WTC11 (cell line): ENCODE measurements at regions not wholly inside any gene's neighbourhood (a gene's known extent, or its start where the extent isn't known, plus 50 kb on each side); places are given as distances from the start of the nearest gene placed in this dataset.

Experiments
- CTCF ChIP-seq: fragments of 200-600 bp; IDR thresholded peaks from 2 replicates; pipeline ENCODE4 v1.8.0; 2022; ENCODE audit warnings: antibody characterized with exemption
- ETV6 ChIP-seq: sonication (generic); formaldehyde crosslinking; IDR thresholded peaks from 2 replicates; pipeline ENCODE4 v1.8.1; 2022; ENCODE audit warnings: mild to moderate bottlenecking, missing genetic modification reagents
- MLX ChIP-seq: sonication (generic); formaldehyde crosslinking; IDR thresholded peaks from 2 replicates; pipeline ENCODE4 v1.8.1; 2023; ENCODE audit warnings: mild to moderate bottlenecking, missing genetic modification reagents, moderate library complexity
- USF2 ChIP-seq: sonication (generic); formaldehyde crosslinking; IDR thresholded peaks from 2 replicates; pipeline ENCODE4 v1.8.1; 2023; ENCODE audit warnings: mild to moderate bottlenecking, missing genetic modification reagents, moderate library complexity
- ZMAT4 ChIP-seq: fragments of 250-450 bp; sonication (Bioruptor Pico); IDR thresholded peaks from 2 replicates; pipeline ENCODE4 v1.9.0; 2021; ENCODE audit warnings: mild to moderate bottlenecking
- ZNF317 ChIP-seq: sonication (generic); formaldehyde crosslinking; IDR thresholded peaks from 2 replicates; pipeline ENCODE4 v1.8.1; 2023; ENCODE audit warnings: low read depth, mild to moderate bottlenecking, moderate library complexity, missing genetic modification reagents, borderline replicate concordance
- ZNF532 ChIP-seq: fragments of 250-450 bp; sonication (Bioruptor Pico); IDR thresholded peaks from 2 replicates; pipeline ENCODE4 v1.9.0; 2021; ENCODE audit warnings: mild to moderate bottlenecking, borderline replicate concordance

- TF ChIP-seq USF2 (no peak), ZNF317 (no peak), ZMAT4 (CRISPR knock-in tag) (no peak), ZNF532 (CRISPR knock-in tag) (no peak), CTCF (no peak), ETV6 (CRISPR knock-in tag) (no peak), MLX (CRISPR knock-in tag) (no peak)
Measured at GRCh38 chr3:25165306-25165705, 262.8 kb upstream of the RARB start.
